NCI-H128 (cell line): ENCODE measurements at regions not wholly inside any gene's neighbourhood (a gene's known extent, or its start where the extent isn't known, plus 50 kb on each side); places are given as distances from the start of the nearest gene placed in this dataset.
"Not testable (repeated sequence)": the region's sequence is repeated elsewhere in the genome, so short reads cannot be mapped to it uniquely, and the experiment has no call there.

ENCODE experiments used
- DNase-seq: peaks from one replicate; lab custom pipeline; 2025; ENCODE audit not compliant: unreplicated experiment; lab: John Stamatoyannopoulos, UW

DNA sequence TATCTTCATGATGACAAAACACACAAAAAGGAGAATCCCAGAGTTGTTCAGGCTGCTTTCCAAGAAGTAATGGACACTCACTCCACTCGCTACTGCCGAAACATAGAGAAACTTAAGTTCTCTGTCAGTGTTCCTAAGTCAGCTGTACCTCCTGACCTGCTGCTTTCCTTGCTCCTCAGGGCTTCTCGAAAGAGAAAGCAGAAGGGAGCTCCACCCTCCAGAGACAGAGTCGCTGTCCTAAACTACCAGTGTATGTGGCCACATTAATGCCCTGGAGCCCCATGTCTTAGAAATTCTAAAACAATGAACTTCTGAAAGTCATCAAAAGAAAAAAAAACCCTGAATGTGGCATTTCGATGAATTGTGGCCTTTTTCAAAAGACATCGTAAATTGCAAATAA lies 390.8 kb upstream of the MON1B start:
- no peak for DNase-seq

GRCh38 chr16:76801357-76801756 lies 389.6 kb upstream of the MON1B start:
- DNase-seq: no peak

- no peak for DNase-seq
Measured at GRCh38 chr16:76816475-76816874, 374.5 kb upstream of the MON1B start.

- DNase-seq: no peak
Measured at GRCh38 chr16:76818606-76819181, 372.3 kb upstream of the MON1B start.

- no peak for DNase-seq
Measured at GRCh38 chr16:76819226-76819916, 371.6 kb upstream of the MON1B start.

GRCh38 chr16:76824221-76824620 lies 366.8 kb upstream of the MON1B start:
- no peak for DNase-seq

- no peak for DNase-seq
Measured at GRCh38 chr16:76824791-76825190, 366.2 kb upstream of the MON1B start.

- no peak for DNase-seq
Measured at GRCh38 chr16:76835339-76835738, 355.7 kb upstream of the MON1B start.

GRCh38 chr16:76835779-76836300 lies 355.1 kb upstream of the MON1B start:
- no peak for DNase-seq

DNA sequence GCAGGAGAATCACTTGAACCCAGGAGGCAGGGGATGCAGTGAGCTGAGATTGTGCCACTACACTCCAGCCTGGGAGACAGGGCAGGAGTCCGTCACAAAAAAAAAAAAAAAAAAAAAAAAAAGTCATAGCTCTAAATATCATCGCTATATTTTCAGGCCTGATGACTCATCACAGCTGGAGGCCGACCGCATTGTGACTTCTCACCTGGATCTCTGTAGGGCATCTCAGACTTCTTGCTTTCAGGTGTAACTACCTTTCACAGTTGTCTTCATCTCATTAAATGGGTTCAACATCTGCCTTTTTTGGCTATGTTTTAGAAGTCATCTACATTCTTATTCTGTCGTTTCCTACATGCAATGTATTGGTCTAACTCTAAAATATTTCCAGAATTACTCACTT lies 353.1 kb upstream of the MON1B start:
- DNase-seq: no peak

GRCh38 chr16:76854234-76854633 lies 336.8 kb upstream of the MON1B start:
- no peak for DNase-seq

DNA sequence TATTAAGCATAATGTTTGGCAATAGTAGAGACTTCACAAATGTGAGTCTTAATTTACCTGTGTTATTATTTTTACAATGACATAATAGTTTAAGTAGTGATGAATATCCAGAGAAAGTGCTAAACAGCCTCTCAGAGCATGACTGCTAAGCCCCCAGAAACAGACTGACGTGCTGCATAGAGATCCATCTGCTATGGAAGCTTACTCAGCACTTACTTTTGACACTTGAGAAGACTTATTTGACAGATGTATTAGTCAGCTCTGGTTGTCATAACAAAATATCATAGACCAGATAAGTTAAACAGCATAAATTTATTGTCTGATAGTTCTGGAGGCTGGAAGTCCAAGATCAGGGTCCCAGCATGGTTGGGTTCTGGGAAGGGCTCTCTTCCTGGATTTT lies 334.9 kb upstream of the MON1B start:
- DNase-seq: no peak

- no peak for DNase-seq
Measured at GRCh38 chr16:76857402-76857801, 333.6 kb upstream of the MON1B start.

- no peak for DNase-seq
Measured at GRCh38 chr16:76862901-76863300, 328.1 kb upstream of the MON1B start.

GRCh38 chr16:76866994-76867393 lies 324.0 kb upstream of the MON1B start:
- DNase-seq: no peak

GRCh38 chr16:76875898-76876297 lies 315.1 kb upstream of the MON1B start:
- DNase-seq: no peak

GRCh38 chr16:76879420-76879819 lies 311.6 kb upstream of the MON1B start:
- no peak for DNase-seq

GRCh38 chr16:76880523-76880922 lies 310.5 kb upstream of the MON1B start:
- not testable (repeated sequence) for DNase-seq

DNA sequence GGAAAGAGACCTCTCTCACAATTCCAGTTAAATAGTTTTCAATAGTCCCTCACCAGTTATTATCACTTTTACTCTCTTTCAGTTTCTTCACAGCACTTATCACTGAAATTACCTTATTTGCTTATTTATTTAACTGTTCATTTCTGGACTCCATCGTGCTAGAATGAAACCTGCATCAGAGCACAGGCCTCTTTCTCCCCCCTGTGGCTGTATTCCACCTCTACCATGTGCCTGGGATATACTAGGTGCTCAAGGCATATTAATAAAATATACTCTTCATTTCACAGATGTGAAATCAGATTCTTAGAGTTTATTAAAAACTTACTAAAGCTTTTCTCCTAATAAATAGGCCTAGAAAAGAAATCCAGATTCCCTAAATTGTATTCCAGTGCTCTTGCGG lies 308.9 kb upstream of the MON1B start:
- no peak for DNase-seq

DNA sequence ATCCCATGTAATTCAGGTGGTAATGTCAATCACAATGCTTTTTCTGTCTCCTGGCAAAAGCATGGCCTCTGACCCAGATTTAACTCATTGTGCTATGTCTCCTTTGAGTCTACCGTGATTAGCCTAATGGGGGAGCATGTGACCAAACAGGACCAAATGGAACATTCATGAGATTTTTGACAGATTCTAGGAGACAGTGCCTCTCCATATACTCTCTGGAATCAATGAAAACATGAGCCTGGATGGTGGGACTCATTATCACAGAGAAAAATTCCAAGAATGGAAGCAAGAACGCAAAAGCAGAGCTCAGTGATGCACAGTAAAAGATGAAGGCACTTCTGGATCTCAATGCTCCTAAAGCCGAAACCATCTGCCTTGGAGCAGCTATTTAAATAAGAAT lies 307.9 kb upstream of the MON1B start:
- DNase-seq: no peak

DNA sequence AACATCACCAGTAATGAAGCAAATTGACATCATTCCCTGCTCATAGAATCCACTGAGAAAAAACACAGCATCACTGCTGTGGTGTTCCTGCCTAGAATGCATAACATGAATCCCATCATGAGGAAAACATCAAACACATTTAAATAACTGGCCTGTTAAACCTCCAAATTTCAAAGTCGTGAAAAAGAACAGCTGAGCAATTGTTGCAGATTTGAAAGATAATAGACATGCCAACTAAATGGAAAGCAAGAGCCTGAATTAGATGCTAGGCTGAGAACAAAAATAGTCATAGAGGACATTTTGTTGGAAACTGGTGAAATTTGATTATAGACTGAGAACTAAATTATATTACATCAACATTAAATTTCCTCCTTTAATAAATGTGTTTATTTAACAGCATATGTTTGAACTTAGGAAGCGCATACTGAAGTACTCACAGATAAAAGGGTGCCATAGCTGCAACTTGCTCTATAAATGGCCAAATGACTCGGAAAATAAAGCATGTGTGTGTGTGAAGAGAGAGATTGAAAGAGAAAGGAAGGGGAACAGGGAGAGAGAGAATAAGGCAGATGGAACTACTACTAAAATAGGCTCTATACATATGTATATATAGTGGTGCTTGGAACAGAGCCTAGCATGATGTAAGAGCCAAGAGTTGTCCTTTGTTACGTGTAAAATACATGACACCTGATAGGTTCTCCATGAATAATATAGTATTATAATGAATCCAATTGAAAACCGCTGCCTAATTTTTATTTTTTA lies 305.0 kb upstream of the MON1B start:
- no peak for DNase-seq

- DNase-seq: no peak
Measured at GRCh38 chr16:76897816-76898215, 293.2 kb upstream of the MON1B start.
